ENCODE measurements at regions not wholly inside any gene's neighbourhood (a gene's known extent, or its start where the extent isn't known, plus 50 kb on each side); places are given as distances from the start of the nearest gene placed in this dataset.

DNA sequence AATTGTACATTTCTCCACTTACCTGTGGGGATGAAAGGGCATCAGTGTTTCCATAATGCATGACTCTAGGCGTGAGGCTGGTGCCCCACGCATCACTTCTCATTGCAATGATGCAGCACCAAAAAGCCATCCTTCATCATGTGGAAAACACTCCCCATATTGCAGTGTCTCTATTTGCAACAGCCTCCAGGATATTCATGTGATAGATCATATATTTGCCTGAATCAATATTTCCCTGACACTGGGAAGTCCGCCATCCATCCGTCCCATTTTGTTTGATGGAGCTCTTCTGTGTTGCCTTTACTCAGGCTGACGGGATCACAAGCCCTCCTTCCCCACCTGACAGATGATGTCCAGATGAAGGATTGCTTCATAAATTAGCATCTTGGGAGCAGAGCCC is 74.5 kb upstream of the CAMK1G start:
- TF ChIP-seq, protein P1, sequence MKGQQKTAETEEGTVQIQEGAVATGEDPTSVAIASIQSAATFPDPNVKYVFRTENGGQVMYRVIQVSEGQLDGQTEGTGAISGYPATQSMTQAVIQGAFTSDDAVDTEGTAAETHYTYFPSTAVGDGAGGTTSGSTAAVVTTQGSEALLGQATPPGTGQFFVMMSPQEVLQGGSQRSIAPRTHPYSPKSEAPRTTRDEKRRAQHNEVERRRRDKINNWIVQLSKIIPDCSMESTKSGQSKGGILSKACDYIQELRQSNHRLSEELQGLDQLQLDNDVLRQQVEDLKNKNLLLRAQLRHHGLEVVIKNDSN (IDR thresholded peaks at IDR 0.05), result no peak
- TF ChIP-seq FOXM1 (IDR thresholded peaks at IDR 0.05; ENCODE audit: borderline replicate concordance, low read depth) (no peak), ZBTB7A (IDR thresholded peaks at IDR 0.05; ENCODE audit: low read depth) (no peak), TAF1 (IDR thresholded peaks at IDR 0.05; ENCODE audit: low read depth) (no peak), EGR1 (IDR thresholded peaks at IDR 0.05) (no peak), CREB1 (IDR thresholded peaks at IDR 0.05; ENCODE audit: low read depth) (no peak), NFIC (IDR thresholded peaks at IDR 0.05) (no peak), RAD21 (IDR thresholded peaks at IDR 0.05; ENCODE audit: low read depth) (no peak), TCF12 (IDR thresholded peaks at IDR 0.05; ENCODE audit: low read depth) (no peak), TEAD4 (IDR thresholded peaks at IDR 0.05) (no peak)
- TF ChIP-seq, protein P2, sequence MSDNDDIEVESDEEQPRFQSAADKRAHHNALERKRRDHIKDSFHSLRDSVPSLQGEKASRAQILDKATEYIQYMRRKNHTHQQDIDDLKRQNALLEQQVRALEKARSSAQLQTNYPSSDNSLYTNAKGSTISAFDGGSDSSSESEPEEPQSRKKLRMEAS (IDR thresholded peaks at IDR 0.05), result no peak
- TF ChIP-seq, protein P3, sequence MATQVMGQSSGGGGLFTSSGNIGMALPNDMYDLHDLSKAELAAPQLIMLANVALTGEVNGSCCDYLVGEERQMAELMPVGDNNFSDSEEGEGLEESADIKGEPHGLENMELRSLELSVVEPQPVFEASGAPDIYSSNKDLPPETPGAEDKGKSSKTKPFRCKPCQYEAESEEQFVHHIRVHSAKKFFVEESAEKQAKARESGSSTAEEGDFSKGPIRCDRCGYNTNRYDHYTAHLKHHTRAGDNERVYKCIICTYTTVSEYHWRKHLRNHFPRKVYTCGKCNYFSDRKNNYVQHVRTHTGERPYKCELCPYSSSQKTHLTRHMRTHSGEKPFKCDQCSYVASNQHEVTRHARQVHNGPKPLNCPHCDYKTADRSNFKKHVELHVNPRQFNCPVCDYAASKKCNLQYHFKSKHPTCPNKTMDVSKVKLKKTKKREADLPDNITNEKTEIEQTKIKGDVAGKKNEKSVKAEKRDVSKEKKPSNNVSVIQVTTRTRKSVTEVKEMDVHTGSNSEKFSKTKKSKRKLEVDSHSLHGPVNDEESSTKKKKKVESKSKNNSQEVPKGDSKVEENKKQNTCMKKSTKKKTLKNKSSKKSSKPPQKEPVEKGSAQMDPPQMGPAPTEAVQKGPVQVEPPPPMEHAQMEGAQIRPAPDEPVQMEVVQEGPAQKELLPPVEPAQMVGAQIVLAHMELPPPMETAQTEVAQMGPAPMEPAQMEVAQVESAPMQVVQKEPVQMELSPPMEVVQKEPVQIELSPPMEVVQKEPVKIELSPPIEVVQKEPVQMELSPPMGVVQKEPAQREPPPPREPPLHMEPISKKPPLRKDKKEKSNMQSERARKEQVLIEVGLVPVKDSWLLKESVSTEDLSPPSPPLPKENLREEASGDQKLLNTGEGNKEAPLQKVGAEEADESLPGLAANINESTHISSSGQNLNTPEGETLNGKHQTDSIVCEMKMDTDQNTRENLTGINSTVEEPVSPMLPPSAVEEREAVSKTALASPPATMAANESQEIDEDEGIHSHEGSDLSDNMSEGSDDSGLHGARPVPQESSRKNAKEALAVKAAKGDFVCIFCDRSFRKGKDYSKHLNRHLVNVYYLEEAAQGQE (IDR thresholded peaks at IDR 0.05; ENCODE audit: low read depth), result no peak

DNA sequence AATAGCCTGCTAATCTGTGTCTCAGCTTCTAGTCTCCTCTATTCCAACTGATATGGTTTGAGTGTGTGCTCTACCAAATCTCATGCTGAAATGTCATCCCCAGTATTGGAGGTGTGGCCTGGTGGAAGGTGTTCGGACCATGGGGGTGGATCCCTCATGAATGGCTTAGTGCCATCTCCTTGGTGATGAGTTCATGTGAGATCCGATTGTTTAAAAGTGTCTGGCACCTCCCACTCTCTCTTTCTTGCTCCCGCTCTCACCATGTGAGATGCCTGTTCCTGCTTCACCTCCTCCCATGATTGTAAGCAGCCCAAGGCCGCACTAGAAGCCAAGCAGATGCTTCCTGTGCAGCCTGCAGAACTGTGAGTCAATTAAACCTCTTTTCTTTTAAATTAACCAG is 73.5 kb upstream of the CAMK1G start:
- TF ChIP-seq TCF12 (IDR thresholded peaks at IDR 0.05; ENCODE audit: low read depth) (no peak), NFIC (IDR thresholded peaks at IDR 0.05) (no peak), TAF1 (IDR thresholded peaks at IDR 0.05; ENCODE audit: low read depth) (no peak), CEBPB (IDR thresholded peaks at IDR 0.05) (no peak), EGR1 (IDR thresholded peaks at IDR 0.05) (no peak), FOXM1 (IDR thresholded peaks at IDR 0.05; ENCODE audit: borderline replicate concordance, low read depth) (no peak), ZBTB7A (IDR thresholded peaks at IDR 0.05; ENCODE audit: low read depth) (no peak), YY1 (IDR thresholded peaks at IDR 0.05; ENCODE audit: low read depth) (no peak), EP300 (IDR thresholded peaks at IDR 0.05; ENCODE audit: borderline replicate concordance) (no peak), CREB1 (IDR thresholded peaks at IDR 0.05; ENCODE audit: low read depth) (no peak), RAD21 (IDR thresholded peaks at IDR 0.05; ENCODE audit: low read depth) (no peak), TEAD4 (IDR thresholded peaks at IDR 0.05) (no peak)
- TF ChIP-seq, protein P2 (IDR thresholded peaks at IDR 0.05), result no peak
- TF ChIP-seq, protein P1 (IDR thresholded peaks at IDR 0.05), result no peak
- TF ChIP-seq, protein P3 (IDR thresholded peaks at IDR 0.05; ENCODE audit: low read depth), result no peak

DNA sequence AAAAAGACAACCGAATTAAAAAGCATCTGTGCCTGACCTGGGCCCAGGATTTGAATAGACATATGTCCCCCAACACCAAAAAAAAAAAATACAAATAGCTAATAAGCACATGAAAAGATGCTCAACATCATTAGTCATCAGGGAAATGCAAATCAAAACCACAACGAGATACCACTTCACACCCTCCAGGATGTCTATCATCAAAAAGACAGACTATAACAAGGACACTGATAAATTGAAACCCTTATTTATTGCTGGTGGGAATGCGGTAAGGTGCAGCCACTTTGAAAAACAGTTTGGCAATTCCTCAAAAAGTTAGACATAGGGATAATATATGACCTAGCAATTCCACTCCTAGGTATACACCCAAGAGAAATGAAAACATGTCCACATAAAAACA is 72.3 kb upstream of the CAMK1G start:
- no peak for TF ChIP-seq NFIC (IDR thresholded peaks at IDR 0.05)
- TF ChIP-seq TAF1 (IDR thresholded peaks at IDR 0.05; ENCODE audit: low read depth), result no peak
- no peak for TF ChIP-seq TEAD4 (IDR thresholded peaks at IDR 0.05)
- TF ChIP-seq, protein P2 (IDR thresholded peaks at IDR 0.05), result no peak
- TF ChIP-seq, protein P1 (IDR thresholded peaks at IDR 0.05), result no peak
- no peak for TF ChIP-seq EP300 (IDR thresholded peaks at IDR 0.05; ENCODE audit: borderline replicate concordance)
- no peak for TF ChIP-seq RAD21 (IDR thresholded peaks at IDR 0.05; ENCODE audit: low read depth)
- TF ChIP-seq TCF12 (IDR thresholded peaks at IDR 0.05; ENCODE audit: low read depth), result no peak
- TF ChIP-seq, protein P3 (IDR thresholded peaks at IDR 0.05; ENCODE audit: low read depth), result no peak

DNA sequence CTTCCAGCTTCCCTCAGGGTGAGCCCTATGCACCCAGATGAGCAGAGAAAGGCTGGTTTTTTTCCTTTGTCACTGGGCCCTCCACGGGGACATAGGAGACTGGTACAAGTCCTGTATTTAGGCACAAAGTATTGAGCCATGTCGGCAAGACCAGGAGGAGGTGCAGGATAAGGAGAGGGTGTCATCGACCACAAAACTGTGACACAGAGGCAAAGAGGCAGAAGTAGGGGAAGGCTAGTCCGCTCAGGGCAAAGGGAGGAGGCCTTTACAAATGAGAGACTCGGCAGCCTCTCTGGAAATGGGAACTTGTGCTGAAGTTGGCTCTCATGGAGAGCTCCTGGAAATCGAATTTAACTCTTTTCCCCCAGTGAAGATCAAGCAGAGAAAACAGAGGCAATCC is 70.7 kb upstream of the CAMK1G start:
- TF ChIP-seq FOXM1 (IDR thresholded peaks at IDR 0.05; ENCODE audit: borderline replicate concordance, low read depth) (no peak), EGR1 (IDR thresholded peaks at IDR 0.05) (no peak), CREB1 (IDR thresholded peaks at IDR 0.05; ENCODE audit: low read depth) (no peak), TCF12 (IDR thresholded peaks at IDR 0.05; ENCODE audit: low read depth) (no peak), CEBPB (IDR thresholded peaks at IDR 0.05) (no peak), YY1 (IDR thresholded peaks at IDR 0.05; ENCODE audit: low read depth) (no peak), ZBTB7A (IDR thresholded peaks at IDR 0.05; ENCODE audit: low read depth) (no peak), EP300 (IDR thresholded peaks at IDR 0.05; ENCODE audit: borderline replicate concordance) (no peak), RAD21 (IDR thresholded peaks at IDR 0.05; ENCODE audit: low read depth) (no peak), TEAD4 (IDR thresholded peaks at IDR 0.05) (no peak), NFIC (IDR thresholded peaks at IDR 0.05) (no peak)
- TF ChIP-seq, protein P3 (IDR thresholded peaks at IDR 0.05; ENCODE audit: low read depth), result no peak
- TF ChIP-seq, protein P2 (IDR thresholded peaks at IDR 0.05), result no peak
- TF ChIP-seq, protein P1 (IDR thresholded peaks at IDR 0.05), result no peak

All from Ishikawa (cell line).